ENCODE measurements at regions not wholly inside any gene's neighbourhood (a gene's known extent, or its start where the extent isn't known, plus 50 kb on each side); places are given as distances from the start of the nearest gene placed in this dataset.
"Not testable (repeated sequence)": the region's sequence is repeated elsewhere in the genome, so short reads cannot be mapped to it uniquely, and the experiment has no call there.

- TF ChIP-seq EP300 (IDR thresholded peaks at IDR 0.05; ENCODE audit: low read depth), result no peak
- TF ChIP-seq POLR2A (IDR thresholded peaks at IDR 0.05), result no peak
- TF ChIP-seq, protein P1, sequence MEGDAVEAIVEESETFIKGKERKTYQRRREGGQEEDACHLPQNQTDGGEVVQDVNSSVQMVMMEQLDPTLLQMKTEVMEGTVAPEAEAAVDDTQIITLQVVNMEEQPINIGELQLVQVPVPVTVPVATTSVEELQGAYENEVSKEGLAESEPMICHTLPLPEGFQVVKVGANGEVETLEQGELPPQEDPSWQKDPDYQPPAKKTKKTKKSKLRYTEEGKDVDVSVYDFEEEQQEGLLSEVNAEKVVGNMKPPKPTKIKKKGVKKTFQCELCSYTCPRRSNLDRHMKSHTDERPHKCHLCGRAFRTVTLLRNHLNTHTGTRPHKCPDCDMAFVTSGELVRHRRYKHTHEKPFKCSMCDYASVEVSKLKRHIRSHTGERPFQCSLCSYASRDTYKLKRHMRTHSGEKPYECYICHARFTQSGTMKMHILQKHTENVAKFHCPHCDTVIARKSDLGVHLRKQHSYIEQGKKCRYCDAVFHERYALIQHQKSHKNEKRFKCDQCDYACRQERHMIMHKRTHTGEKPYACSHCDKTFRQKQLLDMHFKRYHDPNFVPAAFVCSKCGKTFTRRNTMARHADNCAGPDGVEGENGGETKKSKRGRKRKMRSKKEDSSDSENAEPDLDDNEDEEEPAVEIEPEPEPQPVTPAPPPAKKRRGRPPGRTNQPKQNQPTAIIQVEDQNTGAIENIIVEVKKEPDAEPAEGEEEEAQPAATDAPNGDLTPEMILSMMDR (IDR thresholded peaks at IDR 0.05), result no peak
- in situ Hi-C loops (cut with MboI; ENCODE audit: low pct_ligation_motif_present in 1 of 4, low pct_unique_long_range_greater_than_20kb in 1 of 4, low sequenced_read_pairs in 3 of 4) (loop anchor here (10.0 to 25.0 kb wide), 4 partner anchors 89 to 322 kb away; partner anchors contain the start of gene IRF2BP2 (in 1 of the 4)), intact Hi-C loops (cut with DNase I; ENCODE audit: low total_unique reads) (loop anchor here (10.0 kb wide), 1 partner anchor 238 kb away; no protein-coding TSS in a partner anchor)
- peaks cover 11 to 53% (median 30%) of the 10 kb centered on the region in 4 donors for H3K4me1 ChIP-seq
- DNase-seq, result no peak
- no peak overlapping the region for H3K4me3 ChIP-seq
- H3K36me3 ChIP-seq, result no peaks in the 10 kb centered on the region
- WGBS, 2 donors (ENCODE audit: low coverage in 1 of 2), result 73 to 92% methylated on average over 4 to 7 of the region's 7 CpGs
- H3K27me3 ChIP-seq, result no peaks in the 10 kb centered on the region
- no peaks in the 10 kb centered on the region for H3K9me3 ChIP-seq
- peak overlapping the region; percentile 71 to 87 (median 77) for H3K27ac ChIP-seq
Measured at GRCh38 chr1:234826352-234826751, 216.4 kb upstream of the IRF2BP2 start.

- WGBS, 2 donors (ENCODE audit: low coverage in 1 of 2), result 44 to 73% methylated on average over 4 to 7 of the region's 7 CpGs
- Histone ChIP-seq H3K4me1 (peaks cover 11 to 53% (median 30%) of the 10 kb centered on the region in 4 donors), H3K36me3 (no peaks in the 10 kb centered on the region), H3K9me3 (no peaks in the 10 kb centered on the region), H3K4me3 (no peak overlapping the region), H3K27ac (peak overlapping the region; percentile 71 to 87 (median 77)), H3K27me3 (no peaks in the 10 kb centered on the region)
- in situ Hi-C loops (cut with MboI; ENCODE audit: low pct_ligation_motif_present in 1 of 4, low pct_unique_long_range_greater_than_20kb in 1 of 4, low sequenced_read_pairs in 3 of 4) (loop anchor here (10.0 to 25.0 kb wide), 4 partner anchors 88 to 321 kb away; partner anchors contain the start of gene IRF2BP2 (in 1 of the 4)), intact Hi-C loops (cut with DNase I; ENCODE audit: low total_unique reads) (loop anchor here (10.0 kb wide), 1 partner anchor 239 kb away; no protein-coding TSS in a partner anchor)
- TF ChIP-seq POLR2AphosphoS5 (IDR thresholded peaks at IDR 0.05) (peak in 1 of 3 donors; percentile 2), EP300 (IDR thresholded peaks at IDR 0.05; ENCODE audit: low read depth) (no peak)
- peak; percentile 46 for DNase-seq
Measured at GRCh38 chr1:234825498-234826165, 215.7 kb upstream of the IRF2BP2 start.

DNA sequence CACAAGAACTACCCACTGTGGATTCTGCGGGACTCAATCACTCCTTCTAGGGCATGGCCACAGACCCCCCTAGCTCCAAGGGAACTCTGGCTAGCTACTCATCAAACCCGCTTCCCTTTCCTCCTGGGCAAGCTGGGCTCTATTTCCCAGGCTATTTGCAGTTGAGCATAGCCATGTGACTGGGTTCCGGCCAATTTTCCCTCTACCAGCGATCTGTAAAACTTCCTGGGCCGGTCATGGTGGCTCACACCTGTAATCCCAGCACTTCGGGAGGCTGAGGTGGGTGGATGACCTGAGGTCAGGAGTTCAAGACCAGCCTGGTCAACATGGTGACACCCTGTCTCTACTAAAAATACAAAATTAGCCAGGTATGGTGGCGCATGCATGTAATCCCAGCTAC is 214.9 kb upstream of the IRF2BP2 start:
- DNase-seq, result peak; percentile 37
- not testable (repeated sequence) for H3K27me3 ChIP-seq, H3K4me3 ChIP-seq, H3K36me3 ChIP-seq, H3K9me3 ChIP-seq
- WGBS, 2 donors (ENCODE audit: low coverage in 1 of 2), result 56 to 61% methylated on average over 5 to 7 of the region's 7 CpGs
- Histone ChIP-seq H3K27ac (peak overlapping the region; percentile 71 to 87 (median 77)), H3K4me1 (peaks cover 11 to 53% (median 30%) of the 10 kb centered on the region in 4 donors)
- intact Hi-C loops (cut with DNase I; ENCODE audit: low total_unique reads), result loop anchor here (10.0 kb wide), 1 partner anchor 240 kb away; no protein-coding TSS in a partner anchor
- in situ Hi-C loops (cut with MboI; ENCODE audit: low pct_ligation_motif_present in 1 of 4, low pct_unique_long_range_greater_than_20kb in 1 of 4, low sequenced_read_pairs in 3 of 4), result loop anchor here (10.0 to 25.0 kb wide), 4 partner anchors 88 to 320 kb away; partner anchors contain the start of gene IRF2BP2 (in 1 of the 4)

GRCh38 chr1:234823191-234824176 is 213.5 kb upstream of the IRF2BP2 start:
- DNase-seq, result peak; percentile 87
- intact Hi-C loops (cut with DNase I; ENCODE audit: low total_unique reads) (loop anchor here (10.0 kb wide), 1 partner anchor 241 kb away; no protein-coding TSS in a partner anchor), in situ Hi-C loops (cut with MboI; ENCODE audit: low pct_ligation_motif_present in 1 of 4, low pct_unique_long_range_greater_than_20kb in 1 of 4, low sequenced_read_pairs in 3 of 4) (loop anchor here in 2 of 4 donors (10.0 kb wide), 2 partner anchors 89 to 319 kb away; no protein-coding TSS in a partner anchor)
- 53 to 62% methylated on average over 9 to 16 of the region's 16 CpGs for WGBS, 2 donors (ENCODE audit: low coverage in 1 of 2)
- peak overlapping the region; percentile 73 to 87 (median 81) for H3K27ac ChIP-seq
- TF ChIP-seq POLR2A (IDR thresholded peaks at IDR 0.05) (no peak), EP300 (IDR thresholded peaks at IDR 0.05; ENCODE audit: low read depth) (peak; percentile 82), POLR2AphosphoS5 (IDR thresholded peaks at IDR 0.05) (peak; percentile 5 to 76 (median 58))
- TF ChIP-seq, protein P1 (IDR thresholded peaks at IDR 0.05), result no peak
- no peaks in the 10 kb centered on the region for H3K36me3 ChIP-seq
- no peaks in the 10 kb centered on the region for H3K27me3 ChIP-seq
- H3K9me3 ChIP-seq, result no peaks in the 10 kb centered on the region
- no peak overlapping the region for H3K4me3 ChIP-seq
- peaks cover 11 to 53% (median 30%) of the 10 kb centered on the region in 4 donors for H3K4me1 ChIP-seq

All from transverse colon (tissue), 4 donors.